GM15510 (cell line): ENCODE measurements at regions not wholly inside any gene's neighbourhood (a gene's known extent, or its start where the extent isn't known, plus 50 kb on each side); places are given as distances from the start of the nearest gene placed in this dataset.

Source experiments
- POLR2A ChIP-seq: IDR thresholded peaks from 3 replicates; pipeline ENCODE4 v1.6.1; 2011; ENCODE audit warnings: borderline replicate concordance; ENCODE audit not compliant: insufficient read length; ENCODE audit errors: extremely low read depth

DNA sequence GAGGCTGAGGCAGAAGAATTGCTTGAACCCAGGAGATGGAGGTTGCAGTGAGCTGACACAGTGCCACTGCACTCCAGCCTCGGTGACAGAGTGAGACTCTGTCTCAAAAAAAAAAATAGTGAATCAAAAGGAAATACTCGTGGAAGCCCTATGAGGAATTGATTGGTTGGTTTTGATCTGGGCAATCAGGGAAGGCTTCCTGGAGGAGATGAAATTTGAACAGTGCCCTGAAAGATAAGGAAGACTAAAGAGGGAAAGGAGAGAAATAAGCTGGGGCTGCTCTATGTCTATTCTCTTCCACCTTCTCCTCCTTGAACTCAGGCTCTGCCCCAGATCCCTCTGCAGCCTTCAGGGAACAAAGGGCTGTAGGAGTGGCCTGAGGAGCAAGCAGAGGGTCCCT lies 54.1 kb downstream of the IRF2BPL start:
- no peak for TF ChIP-seq POLR2A

DNA sequence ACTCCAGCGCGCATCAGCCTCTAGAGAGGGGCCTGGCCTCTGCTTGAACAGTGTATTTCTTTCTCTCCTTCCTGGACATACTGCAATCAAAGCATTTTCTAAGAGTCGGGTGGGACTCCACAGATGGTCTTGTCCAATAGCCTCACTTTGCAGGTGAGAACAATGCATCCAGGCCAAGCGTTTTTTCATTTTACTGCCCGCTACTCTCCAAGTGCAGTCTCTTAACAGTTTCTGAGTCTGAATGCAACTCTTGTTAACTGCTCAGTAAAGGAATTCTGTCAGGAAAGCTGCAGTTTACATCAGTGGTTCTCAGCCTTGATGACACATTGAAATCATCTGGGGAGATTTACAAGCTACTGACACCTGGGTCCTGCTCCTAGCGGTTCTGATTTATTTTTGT lies 57.0 kb downstream of the IRF2BPL start:
- TF ChIP-seq POLR2A: no peak

DNA sequence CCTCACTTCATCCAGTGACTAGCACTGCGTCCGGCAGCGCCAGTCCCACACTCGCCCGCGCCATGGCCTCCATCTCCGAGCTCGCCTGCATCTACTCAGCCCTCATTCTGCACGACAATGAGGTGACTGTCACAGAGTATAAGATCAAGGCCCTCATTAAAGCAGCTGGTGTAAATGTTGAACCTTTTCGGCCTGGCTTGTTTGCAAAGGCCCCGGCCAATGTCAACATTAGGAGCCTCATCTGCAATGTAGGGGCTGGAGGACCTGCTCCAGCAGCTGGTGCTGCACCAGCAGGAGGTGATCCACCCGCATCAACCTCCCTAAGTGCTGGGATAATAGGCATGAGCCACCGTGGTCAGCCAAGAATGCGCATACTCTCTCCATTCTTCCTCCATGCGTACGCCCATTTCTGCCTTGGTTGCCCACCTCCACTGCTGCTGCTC lies 59.9 kb downstream of the IRF2BPL start:
- no peak for TF ChIP-seq POLR2A

DNA sequence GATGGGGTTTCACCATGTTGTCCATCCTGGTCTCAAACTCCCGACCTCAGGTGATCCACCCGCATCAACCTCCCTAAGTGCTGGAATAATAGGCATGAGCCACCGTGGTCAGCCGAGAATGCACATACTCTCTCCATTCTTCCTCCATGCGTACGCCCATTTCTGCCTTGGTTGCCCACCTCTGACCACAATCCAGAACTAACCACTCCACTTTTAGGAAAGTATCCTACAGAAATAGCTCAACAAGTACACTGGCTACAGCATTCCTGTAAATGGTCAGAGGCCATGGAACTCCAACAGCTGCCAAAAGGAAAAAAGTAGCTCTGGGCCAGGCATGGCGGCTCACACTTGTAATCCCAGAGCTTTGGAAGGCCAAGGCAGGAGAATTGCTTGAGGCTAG lies 60.7 kb downstream of the IRF2BPL start:
- TF ChIP-seq POLR2A: no peak

DNA sequence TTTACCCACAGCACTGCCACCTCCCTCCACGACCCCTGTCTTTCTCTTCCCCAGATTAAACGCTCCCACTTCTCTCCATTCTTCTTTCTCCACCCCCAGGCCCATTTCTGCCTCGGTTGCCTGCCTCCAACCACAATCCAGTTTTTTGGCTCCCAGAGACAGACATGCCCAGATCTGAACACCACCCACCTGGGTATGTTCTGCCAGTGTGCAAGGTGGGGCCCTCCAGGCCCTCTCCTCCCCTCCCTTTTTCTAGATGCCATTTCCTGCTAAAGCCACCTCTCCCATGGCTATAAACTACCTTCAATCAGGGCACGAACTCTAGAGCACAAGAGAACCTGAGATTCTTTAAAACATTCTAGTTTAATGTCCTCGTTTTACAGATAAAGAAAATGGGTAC lies 63.3 kb downstream of the IRF2BPL start:
- no peak for TF ChIP-seq POLR2A

DNA sequence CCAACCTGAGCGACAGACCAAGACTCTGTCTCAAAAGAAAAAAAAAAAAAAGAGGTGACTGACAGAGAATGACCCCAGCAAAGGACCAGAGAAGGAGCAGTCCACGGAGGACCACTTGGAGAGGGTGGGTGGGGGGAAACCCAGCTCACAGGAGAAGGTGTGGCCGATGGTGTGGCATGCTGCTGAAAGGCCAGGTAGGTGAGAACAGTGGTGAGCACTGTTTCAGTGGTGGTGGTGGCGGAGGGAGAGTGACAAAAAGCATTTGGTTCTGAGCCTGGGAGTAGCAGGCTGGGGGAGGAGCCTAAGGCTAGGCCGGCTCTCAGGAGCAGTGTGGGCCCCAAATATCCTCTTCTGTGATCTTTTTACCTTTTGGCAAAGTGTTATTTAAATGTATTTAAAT lies 63.8 kb downstream of the IRF2BPL start:
- no peak for TF ChIP-seq POLR2A

DNA sequence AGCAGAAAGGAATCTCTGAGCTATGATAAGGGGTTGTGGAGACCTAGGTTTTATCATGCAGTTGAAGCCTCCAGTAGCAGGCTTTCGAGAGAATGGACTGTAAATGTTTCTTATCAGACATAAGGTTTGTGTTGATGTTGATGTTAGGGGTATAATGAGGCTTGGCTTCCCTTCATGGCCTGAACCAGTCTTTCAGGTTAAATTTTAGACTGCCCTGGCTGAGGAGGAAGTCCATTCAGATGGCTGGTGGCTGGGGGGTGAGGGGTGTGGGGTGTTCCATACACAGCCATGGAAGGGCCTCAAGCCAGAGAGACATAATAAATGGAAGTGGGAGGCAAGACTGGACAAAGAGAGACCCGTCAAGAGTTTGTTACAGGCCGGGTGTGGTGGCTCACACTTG lies 65.1 kb downstream of the IRF2BPL start:
- no peak for TF ChIP-seq POLR2A

DNA sequence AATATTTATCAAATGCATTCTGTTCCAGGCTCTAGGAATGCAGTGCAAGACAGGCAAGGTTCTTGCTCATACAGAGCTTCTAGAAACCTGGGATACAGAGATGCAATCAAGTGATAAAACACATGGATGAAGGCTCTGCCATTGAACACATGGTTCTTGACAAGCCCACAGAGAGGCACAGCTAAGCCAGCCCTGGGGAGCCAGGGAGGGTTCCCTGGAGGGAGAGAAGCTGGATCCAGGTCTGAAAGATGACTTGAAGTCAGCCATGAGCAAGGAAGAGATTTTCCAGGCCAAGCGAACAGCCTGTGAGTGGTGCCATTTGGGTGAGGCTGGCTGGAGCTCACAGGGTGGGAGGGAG lies 66.2 kb downstream of the IRF2BPL start:
- TF ChIP-seq POLR2A: no peak

DNA sequence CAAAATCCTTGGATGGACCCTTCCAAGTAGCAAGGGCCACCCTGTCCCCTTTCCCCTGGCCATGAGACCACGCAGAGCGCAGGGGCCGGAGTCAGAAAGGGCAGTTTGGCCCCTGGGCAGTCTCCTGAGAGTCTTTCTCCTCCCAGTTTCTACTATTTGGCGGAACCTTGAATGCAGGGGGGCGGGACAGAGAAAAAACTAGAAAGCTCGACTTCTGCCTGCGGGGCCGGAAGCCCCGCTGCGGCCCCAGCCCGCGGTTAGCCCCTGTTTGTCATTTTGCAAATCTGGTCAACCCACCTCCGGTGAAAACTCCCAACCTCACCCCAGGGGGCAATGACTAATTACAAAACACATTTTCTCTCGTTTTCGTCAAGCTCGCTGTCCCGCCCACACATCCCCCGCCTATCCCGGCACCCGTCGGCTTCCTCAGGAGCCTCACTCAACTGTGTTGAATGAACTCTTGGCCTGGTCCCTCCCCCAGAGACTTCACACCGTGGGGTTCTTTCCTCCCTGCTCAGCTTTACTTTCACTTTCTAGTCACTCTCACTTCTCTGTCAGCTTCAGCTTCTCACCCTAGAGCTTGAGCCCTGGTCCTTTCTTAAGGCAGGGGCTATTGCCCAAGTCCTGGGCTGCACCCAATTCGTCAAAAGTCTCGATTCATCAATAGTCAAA lies 66.7 kb downstream of the IRF2BPL start:
- peak; percentile 47 for TF ChIP-seq POLR2A

DNA sequence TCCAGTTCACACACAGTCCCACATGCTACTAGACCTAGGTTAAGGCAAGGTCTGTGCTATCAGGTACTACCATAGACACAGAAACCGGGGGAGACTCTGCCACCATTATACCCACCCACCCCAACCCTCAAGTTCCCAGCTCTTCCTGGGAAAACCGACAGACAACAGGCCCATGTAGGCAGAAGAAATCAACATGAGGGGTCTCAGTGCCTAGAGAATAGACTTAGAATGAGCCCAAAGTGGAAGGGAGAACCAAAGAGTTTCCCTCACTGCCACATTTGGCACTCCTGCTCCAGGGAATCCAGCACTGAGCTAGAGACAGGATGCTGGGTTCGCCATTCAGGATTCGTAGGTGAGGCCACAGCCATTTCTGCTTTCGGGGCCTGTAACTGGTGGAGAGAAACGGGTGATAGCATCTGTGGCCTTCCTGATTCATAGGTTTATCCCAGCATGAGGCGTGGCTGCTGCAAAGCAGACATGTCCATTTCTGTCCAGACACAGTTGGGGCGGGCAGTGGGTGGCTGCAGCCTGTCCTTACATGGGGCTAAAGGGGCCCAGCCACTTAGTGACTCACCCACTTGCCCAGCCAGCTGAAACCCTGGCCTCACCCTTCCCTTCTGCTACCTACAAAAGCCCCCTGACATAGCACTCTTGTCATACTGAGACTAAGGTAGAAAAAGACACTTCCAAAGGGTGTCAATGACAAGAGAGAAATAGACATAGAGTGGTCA lies 69.4 kb downstream of the IRF2BPL start:
- peak; percentile 34 for TF ChIP-seq POLR2A

DNA sequence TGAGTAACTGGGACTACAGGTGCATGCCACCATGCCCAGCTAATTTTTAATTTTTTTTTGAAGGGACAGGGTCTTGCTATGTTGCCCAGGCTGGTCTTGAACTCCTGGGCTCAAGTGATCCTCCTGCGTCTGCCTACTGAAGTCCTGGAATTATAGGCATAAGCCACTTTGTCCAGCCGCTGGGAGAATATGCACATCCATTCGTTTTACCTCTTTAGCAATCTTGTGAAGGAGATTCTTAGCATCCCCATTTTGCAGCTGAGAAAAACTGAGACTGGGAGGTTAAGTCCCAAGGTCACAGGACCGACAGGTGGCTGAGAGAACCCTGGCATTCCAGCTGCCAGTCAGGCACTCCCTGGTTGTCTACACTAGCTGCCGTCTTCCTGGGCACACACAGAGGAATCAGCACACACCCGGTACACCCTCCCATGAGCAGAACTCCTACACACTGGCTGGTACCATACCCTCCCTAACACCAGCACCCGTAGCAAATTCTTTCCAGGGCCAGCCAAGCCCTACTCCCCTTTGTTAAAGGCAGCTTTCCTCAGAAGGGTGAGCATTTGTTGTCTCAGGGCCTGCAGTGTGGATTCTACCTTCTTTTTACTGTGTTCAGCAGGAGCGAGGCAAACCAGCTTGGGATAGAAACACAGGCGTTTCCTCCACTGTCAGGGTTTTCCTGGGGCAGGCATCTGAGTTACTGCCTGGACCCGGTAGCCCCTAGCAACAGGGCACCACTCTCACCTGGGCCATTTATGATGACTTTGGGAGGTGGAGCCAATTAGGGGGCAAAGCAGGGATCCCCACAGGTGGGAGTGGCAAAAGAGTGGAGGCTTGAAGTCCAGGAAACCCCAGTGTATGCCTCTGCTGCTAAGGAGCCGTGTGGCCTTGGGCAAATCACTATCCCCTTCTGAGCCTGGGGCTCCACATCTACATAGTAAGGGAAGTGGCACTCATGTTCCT lies 70.2 kb downstream of the IRF2BPL start:
- TF ChIP-seq POLR2A: no peak

DNA sequence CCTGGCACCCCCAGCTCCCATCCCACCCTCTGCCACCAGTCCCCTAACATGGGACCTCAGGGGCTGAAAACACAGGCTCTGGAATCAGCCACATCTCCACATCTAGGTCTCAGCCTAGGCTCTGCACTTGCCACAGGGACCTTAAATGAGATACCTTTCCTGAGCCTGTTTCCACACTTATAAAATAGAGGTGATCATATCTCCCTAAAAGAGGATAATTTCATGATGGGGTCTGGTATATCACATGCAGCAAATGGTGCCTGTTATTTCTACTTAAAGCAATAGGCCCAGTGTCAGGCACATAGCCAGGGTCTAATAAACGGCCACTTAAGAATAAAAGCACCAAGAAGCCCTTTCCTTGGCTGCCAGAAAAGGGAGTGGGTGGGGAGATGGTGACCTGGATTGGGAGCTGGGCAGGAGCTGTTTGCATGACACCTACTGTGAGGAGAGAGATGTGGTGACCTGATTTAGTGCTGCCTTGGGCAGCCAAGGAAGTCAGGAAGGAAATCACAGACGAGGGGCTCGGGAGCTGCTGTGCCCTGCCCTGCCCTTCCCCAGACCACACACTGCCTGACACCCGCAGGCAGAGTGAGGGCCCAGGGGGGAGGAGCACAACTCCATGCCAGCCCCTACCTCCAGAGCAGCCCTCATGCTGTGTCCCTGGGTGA lies 71.2 kb downstream of the IRF2BPL start:
- TF ChIP-seq POLR2A: no peak

DNA sequence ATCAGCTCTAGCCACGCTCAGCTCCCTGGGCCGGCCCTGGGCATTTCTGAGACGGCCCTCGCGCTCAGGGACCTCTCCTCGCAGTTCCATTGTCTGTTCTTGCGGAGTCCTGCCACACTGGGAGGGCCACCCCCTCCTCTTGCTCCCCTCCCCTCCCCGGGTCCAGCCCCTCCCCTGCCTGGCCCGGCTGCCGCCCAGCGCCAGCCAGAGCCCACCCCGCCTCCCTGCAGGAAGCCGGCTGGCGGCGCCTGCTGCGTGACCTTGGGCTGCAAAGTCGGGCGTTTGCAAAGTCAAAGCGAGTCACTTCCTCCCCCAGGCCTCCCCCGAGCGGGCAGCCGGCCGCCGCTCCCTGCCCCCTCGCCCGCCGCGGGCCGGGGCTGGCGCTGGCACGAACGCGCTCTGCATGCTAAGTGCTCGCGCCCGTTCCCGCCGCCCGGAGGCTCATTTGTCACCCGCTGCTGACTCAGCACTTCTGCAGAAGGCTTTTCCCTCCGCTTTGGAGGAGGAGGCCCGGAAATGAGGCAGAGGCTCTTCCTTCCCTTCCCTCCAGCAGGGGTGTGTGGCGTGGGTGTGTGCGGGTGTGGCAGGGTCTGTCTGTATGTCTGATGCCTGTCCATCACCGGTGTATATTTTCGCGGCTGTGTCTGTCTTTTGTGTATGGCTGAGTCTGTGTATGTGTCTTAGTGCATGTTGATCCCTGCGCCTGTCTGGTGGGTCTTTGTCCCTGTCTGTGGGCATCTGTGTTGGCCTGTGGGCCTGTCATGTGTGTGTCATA lies 72.0 kb downstream of the IRF2BPL start:
- TF ChIP-seq POLR2A: peak; percentile 41
